ENCODE measurements at regions not wholly inside any gene's neighbourhood (a gene's known extent, or its start where the extent isn't known, plus 50 kb on each side); places are given as distances from the start of the nearest gene placed in this dataset.
A peak's percentile ranks its signal among the peaks of the same experiment; 100 is the strongest.

- TF ChIP-seq PAXIP1 (CRISPR knock-in tag; conservative IDR thresholded peaks at IDR 0.05) (peak; percentile 48; the same call in 1 of the 2 replicates), JDP2 (CRISPR knock-in tag; IDR thresholded peaks at IDR 0.05; ENCODE audit: borderline replicate concordance) (no peak), ZNF335 (CRISPR knock-in tag; IDR thresholded peaks at IDR 0.05) (no peak), FIP1L1 (IDR thresholded peaks at IDR 0.05; ENCODE audit: borderline replicate concordance, insufficient read depth, low read depth, low read length) (no peak), NFKBIZ (CRISPR knock-in tag; IDR thresholded peaks at IDR 0.05) (no peak), BCL6 (CRISPR knock-in tag; IDR thresholded peaks at IDR 0.05) (peak; percentile 63), ZNF331 (CRISPR knock-in tag; IDR thresholded peaks at IDR 0.05) (peak; percentile 87; the same call in 1 of the 2 replicates), ZNF724P (CRISPR knock-in tag; IDR thresholded peaks at IDR 0.05; ENCODE audit: borderline replicate concordance) (no peak), MIER3 (CRISPR knock-in tag; IDR thresholded peaks at IDR 0.05; ENCODE audit: borderline replicate concordance) (peak; percentile 70; the same call in 1 of the 2 replicates), HOXD1 (CRISPR knock-in tag; IDR thresholded peaks at IDR 0.05) (no peak), CBX2 (IDR thresholded peaks at IDR 0.05; ENCODE audit: low read depth, low read length) (no peak), CBX2 (CRISPR knock-in tag; IDR thresholded peaks at IDR 0.05; ENCODE audit: low read depth) (no peak), ATAD3A (CRISPR knock-in tag; IDR thresholded peaks at IDR 0.05) (no peak), RBM22 (optimal IDR thresholded peaks at IDR 0.05; ENCODE audit: low read length) (no peak), ATRX (CRISPR knock-in tag; IDR thresholded peaks at IDR 0.05; ENCODE audit: borderline replicate concordance) (no peak), DR1 (CRISPR knock-in tag; IDR thresholded peaks at IDR 0.05) (no peak), EEA1 (CRISPR knock-in tag; IDR thresholded peaks at IDR 0.05; ENCODE audit: borderline replicate concordance) (no peak), HDAC2 (CRISPR knock-in tag; IDR thresholded peaks at IDR 0.05) (peak; percentile 61), AKNA (CRISPR knock-in tag; IDR thresholded peaks at IDR 0.05; ENCODE audit: borderline replicate concordance) (no peak), ZBTB25 (CRISPR knock-in tag; IDR thresholded peaks at IDR 0.05) (0 out of 2 replicates have a peak, but pooled peaks have one; percentile 29), THRA (CRISPR knock-in tag; IDR thresholded peaks at IDR 0.05; ENCODE audit: borderline replicate concordance) (peak; percentile 68; the same call in 1 of the 2 replicates)
Measured at GRCh38 chr17:73697872-73698271, 53.6 kb upstream of the SDK2 start (continued).

Measured in HepG2 (cell line).